ENCODE measurements at regions not wholly inside any gene's neighbourhood (a gene's known extent, or its start where the extent isn't known, plus 50 kb on each side); places are given as distances from the start of the nearest gene placed in this dataset.

DNA sequence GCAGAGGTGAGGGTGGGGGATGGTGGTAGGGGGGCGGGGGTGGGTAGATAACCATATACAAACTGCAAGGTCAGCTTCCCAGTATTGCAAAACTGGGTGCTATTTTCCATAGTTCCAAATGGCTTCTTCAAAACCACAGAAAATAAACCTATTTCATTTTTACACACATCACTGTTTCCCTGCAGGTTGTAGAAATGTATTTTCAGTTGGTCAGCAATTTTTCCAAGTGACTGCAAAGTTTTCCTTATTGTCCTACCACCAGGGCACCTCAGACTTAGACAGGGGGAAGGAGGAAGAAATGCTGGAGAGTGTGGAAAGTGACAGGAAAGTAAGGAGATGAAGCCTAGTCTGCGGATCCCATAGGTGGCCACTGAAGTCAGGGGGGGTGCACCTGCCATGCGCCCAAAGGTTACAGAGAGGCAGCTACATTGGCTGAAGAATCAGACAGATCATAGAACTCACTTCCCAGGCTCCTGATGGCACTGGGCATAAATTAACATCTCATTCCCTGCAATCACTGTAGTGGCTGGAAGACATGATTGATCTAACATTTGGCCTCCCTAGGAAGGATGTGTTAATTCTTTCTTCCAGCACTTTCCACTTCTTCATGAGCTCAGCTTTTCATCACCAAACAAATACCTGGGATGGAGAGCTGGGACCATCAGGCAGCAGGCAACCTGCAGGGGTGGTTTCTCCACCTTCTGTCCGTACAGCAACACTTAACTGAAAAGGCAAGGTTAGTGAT, 402.0 kb downstream of the HNRNPD start:
- H3K27me3 Mint-ChIP-seq (ENCODE audit: insufficient read depth, low read depth) = no peaks in the 10 kb centered on the region
- H3F3A ChIP-seq (ENCODE audit: low read depth) = no peaks in the 10 kb centered on the region
- H3K9ac ChIP-seq = no peak overlapping the region
- no peak overlapping the region for H3K27ac ChIP-seq
- peak overlapping the region; percentile 68 for H2AFZ ChIP-seq (replicated peaks)
- H3K4me3 Mint-ChIP-seq = no peak overlapping the region
- no peaks in the 10 kb centered on the region for H3K4me1 ChIP-seq
- H3K4me1 Mint-ChIP-seq = peaks cover 4% of the 10 kb centered on the region
- no peaks in the 10 kb centered on the region for H3K36me3 ChIP-seq
- no peaks in the 10 kb centered on the region for H4K20me1 ChIP-seq (ENCODE audit: low read depth)
- H3K79me2 ChIP-seq (ENCODE audit: low read depth) = no peaks in the 10 kb centered on the region
- H3K27me3 ChIP-seq = no peaks in the 10 kb centered on the region
- no peak overlapping the region for H3K4me3 ChIP-seq
- H3K4me2 ChIP-seq = no peak overlapping the region
- H3K36me3 Mint-ChIP-seq = no peaks in the 10 kb centered on the region
- no peaks in the 10 kb centered on the region for H3K9me3 Mint-ChIP-seq
- no peak for DNase-seq (ENCODE audit: low spot score)
- no peak overlapping the region for H3K27ac Mint-ChIP-seq
- TF ChIP-seq EZH2 (IDR thresholded peaks at IDR 0.05) = no peak
- no peak for TF ChIP-seq EZH2phosphoT487 (IDR thresholded peaks at IDR 0.05)
- TF ChIP-seq, protein P1, sequence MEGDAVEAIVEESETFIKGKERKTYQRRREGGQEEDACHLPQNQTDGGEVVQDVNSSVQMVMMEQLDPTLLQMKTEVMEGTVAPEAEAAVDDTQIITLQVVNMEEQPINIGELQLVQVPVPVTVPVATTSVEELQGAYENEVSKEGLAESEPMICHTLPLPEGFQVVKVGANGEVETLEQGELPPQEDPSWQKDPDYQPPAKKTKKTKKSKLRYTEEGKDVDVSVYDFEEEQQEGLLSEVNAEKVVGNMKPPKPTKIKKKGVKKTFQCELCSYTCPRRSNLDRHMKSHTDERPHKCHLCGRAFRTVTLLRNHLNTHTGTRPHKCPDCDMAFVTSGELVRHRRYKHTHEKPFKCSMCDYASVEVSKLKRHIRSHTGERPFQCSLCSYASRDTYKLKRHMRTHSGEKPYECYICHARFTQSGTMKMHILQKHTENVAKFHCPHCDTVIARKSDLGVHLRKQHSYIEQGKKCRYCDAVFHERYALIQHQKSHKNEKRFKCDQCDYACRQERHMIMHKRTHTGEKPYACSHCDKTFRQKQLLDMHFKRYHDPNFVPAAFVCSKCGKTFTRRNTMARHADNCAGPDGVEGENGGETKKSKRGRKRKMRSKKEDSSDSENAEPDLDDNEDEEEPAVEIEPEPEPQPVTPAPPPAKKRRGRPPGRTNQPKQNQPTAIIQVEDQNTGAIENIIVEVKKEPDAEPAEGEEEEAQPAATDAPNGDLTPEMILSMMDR (IDR thresholded peaks at IDR 0.05) = no peak
- no peaks in the 10 kb centered on the region for H3K9me3 ChIP-seq (ENCODE audit: low read depth)

DNA sequence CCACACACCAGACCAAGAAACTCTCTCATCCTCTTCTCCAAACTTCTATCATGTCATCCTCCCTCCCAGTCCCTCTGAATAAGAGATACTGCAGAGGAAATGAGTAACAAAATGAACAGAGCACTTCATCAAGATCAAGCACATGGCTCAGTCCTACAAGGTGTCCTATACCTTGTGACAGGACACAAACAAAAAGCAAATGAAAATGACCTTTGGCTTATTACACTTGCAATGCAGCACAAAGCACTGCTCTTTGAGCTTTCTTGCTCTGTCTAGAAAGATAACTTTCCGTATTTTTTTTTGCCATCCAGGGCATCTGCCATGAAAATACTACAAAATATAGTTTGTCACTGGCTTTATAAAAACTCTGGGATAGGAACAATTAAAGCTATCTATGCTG, 402.7 kb downstream of the HNRNPD start:
- Mint-ChIP-seq H3K27me3 (ENCODE audit: insufficient read depth, low read depth) (no peaks in the 10 kb centered on the region), H3K4me3 (no peak overlapping the region), H3K4me1 (peaks cover 4% of the 10 kb centered on the region), H3K36me3 (no peaks in the 10 kb centered on the region), H3K9me3 (no peaks in the 10 kb centered on the region), H3K27ac (no peak overlapping the region)
- H2AFZ ChIP-seq (replicated peaks) = no peak overlapping the region
- H3K79me2 ChIP-seq (ENCODE audit: low read depth) = no peaks in the 10 kb centered on the region
- no peaks in the 10 kb centered on the region for H3K27me3 ChIP-seq
- no peaks in the 10 kb centered on the region for H4K20me1 ChIP-seq (ENCODE audit: low read depth)
- H3K4me2 ChIP-seq = no peak overlapping the region
- no peak overlapping the region for H3K4me3 ChIP-seq
- no peaks in the 10 kb centered on the region for H3K9me3 ChIP-seq (ENCODE audit: low read depth)
- TF ChIP-seq, protein P1 (IDR thresholded peaks at IDR 0.05) = no peak
- no peak for TF ChIP-seq EZH2phosphoT487 (IDR thresholded peaks at IDR 0.05)
- no peak for TF ChIP-seq EZH2 (IDR thresholded peaks at IDR 0.05)
- H3K27ac ChIP-seq = no peak overlapping the region
- H3K9ac ChIP-seq = no peak overlapping the region
- no peaks in the 10 kb centered on the region for H3K36me3 ChIP-seq
- DNase-seq (ENCODE audit: low spot score) = no peak
- no peaks in the 10 kb centered on the region for H3F3A ChIP-seq (ENCODE audit: low read depth)
- H3K4me1 ChIP-seq = no peaks in the 10 kb centered on the region

GRCh38 chr4:81970454-81970853, 403.3 kb downstream of the HNRNPD start:
- Histone ChIP-seq H3K36me3 (no peaks in the 10 kb centered on the region), H3K9ac (no peak overlapping the region), H3F3A (ENCODE audit: low read depth) (no peaks in the 10 kb centered on the region), H3K4me3 (no peak overlapping the region), H3K4me1 (no peaks in the 10 kb centered on the region), H2AFZ (replicated peaks) (no peak overlapping the region), H3K79me2 (ENCODE audit: low read depth) (no peaks in the 10 kb centered on the region), H4K20me1 (ENCODE audit: low read depth) (no peaks in the 10 kb centered on the region), H3K9me3 (ENCODE audit: low read depth) (no peaks in the 10 kb centered on the region), H3K27ac (no peak overlapping the region), H3K27me3 (no peaks in the 10 kb centered on the region), H3K4me2 (no peak overlapping the region)
- TF ChIP-seq EZH2 (IDR thresholded peaks at IDR 0.05) = no peak
- TF ChIP-seq, protein P1 (IDR thresholded peaks at IDR 0.05) = no peak
- TF ChIP-seq EZH2phosphoT487 (IDR thresholded peaks at IDR 0.05) = no peak
- DNase-seq (ENCODE audit: low spot score) = no peak
- H3K36me3 Mint-ChIP-seq = no peaks in the 10 kb centered on the region
- H3K27me3 Mint-ChIP-seq (ENCODE audit: insufficient read depth, low read depth) = no peaks in the 10 kb centered on the region
- H3K4me3 Mint-ChIP-seq = no peak overlapping the region
- peaks cover 4% of the 10 kb centered on the region for H3K4me1 Mint-ChIP-seq
- H3K9me3 Mint-ChIP-seq = no peaks in the 10 kb centered on the region
- H3K27ac Mint-ChIP-seq = no peak overlapping the region

All from neural progenitor cell (in vitro differentiated cells).